ENCODE measurements at regions not wholly inside any gene's neighbourhood (a gene's known extent, or its start where the extent isn't known, plus 50 kb on each side); places are given as distances from the start of the nearest gene placed in this dataset.

DNA sequence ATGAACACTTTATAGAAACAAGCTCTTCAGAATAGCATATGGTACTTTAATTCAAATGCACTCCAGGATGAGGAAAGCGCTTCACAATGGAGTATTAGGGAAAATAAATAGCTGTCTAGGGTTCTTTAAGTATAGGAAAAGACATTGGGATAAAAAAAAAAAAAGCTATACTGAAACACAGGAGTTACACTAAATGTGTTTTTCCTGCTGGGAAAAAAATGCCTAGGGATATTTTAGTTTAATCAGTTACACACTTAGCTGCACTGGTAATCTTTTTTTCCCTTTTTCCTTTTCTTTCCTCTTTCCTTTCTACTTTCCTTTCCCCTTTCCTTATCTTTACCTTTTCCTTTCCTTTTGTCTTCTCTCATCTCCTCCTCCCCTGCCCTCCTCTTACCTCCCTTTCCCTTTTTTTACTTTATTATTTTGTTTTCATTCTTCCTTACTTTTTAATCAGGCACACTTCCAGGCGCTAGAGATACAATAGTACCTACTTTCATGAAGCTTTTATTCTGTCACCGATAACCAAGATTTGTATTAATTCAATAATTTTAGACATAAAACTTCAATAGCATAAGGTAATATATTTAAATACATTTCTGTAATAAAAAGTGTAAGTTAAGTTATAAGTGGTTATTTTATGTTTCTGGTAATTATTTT, 758.7 kb downstream of the CDH18 start:
- Histone ChIP-seq H3K4me2 (no peak overlapping the region), H3K27ac (no peak overlapping the region), H3K36me3 (replicated peaks; ENCODE audit: insufficient read depth, low read depth) (no peaks in the 10 kb centered on the region), H3K79me2 (no peaks in the 10 kb centered on the region), H3K4me3 (no peak overlapping the region), H2AFZ (no peak overlapping the region), H3K4me1 (ENCODE audit: insufficient read depth) (no peaks in the 10 kb centered on the region), H4K20me1 (ENCODE audit: insufficient read depth, poor library complexity, severe bottlenecking) (no peaks in the 10 kb centered on the region), H3K9me2 (replicated peaks; ENCODE audit: insufficient read depth) (no peaks in the 10 kb centered on the region), H3K9me3 (ENCODE audit: low read depth) (no peaks in the 10 kb centered on the region), H3K27me3 (no peaks in the 10 kb centered on the region)
- 95% methylated on average over 3 of the region's 3 CpGs for WGBS (ENCODE audit: low lambda C conversion rate, missing lambda C conversion rate)
- DNase-seq (ENCODE audit: low spot score) = no peak
- TF ChIP-seq EZH2phosphoT487 (IDR thresholded peaks at IDR 0.05; ENCODE audit: low read depth, severe bottlenecking, unreplicated experiment) (no peak), CTCF (IDR thresholded peaks at IDR 0.05; ENCODE audit: poor library complexity) (no peak), EZH2 (IDR thresholded peaks at IDR 0.05; ENCODE audit: borderline replicate concordance) (no peak)

GRCh38 chr5:19233573-19233972, 754.4 kb downstream of the CDH18 start:
- 98% methylated on average over 2 of the region's 2 CpGs for WGBS (ENCODE audit: low lambda C conversion rate, missing lambda C conversion rate)
- Histone ChIP-seq H3K79me2 (no peaks in the 10 kb centered on the region), H3K27me3 (no peaks in the 10 kb centered on the region), H3K36me3 (replicated peaks; ENCODE audit: insufficient read depth, low read depth) (no peaks in the 10 kb centered on the region), H4K20me1 (ENCODE audit: insufficient read depth, poor library complexity, severe bottlenecking) (no peaks in the 10 kb centered on the region), H2AFZ (no peak overlapping the region), H3K27ac (no peak overlapping the region), H3K9me2 (replicated peaks; ENCODE audit: insufficient read depth) (no peaks in the 10 kb centered on the region), H3K4me2 (no peak overlapping the region), H3K4me3 (no peak overlapping the region), H3K4me1 (ENCODE audit: insufficient read depth) (no peaks in the 10 kb centered on the region), H3K9me3 (ENCODE audit: low read depth) (no peaks in the 10 kb centered on the region)
- no peak for DNase-seq (ENCODE audit: low spot score)
- TF ChIP-seq EZH2phosphoT487 (IDR thresholded peaks at IDR 0.05; ENCODE audit: low read depth, severe bottlenecking, unreplicated experiment) (no peak), CTCF (IDR thresholded peaks at IDR 0.05; ENCODE audit: poor library complexity) (no peak), EZH2 (IDR thresholded peaks at IDR 0.05; ENCODE audit: borderline replicate concordance) (no peak)

GRCh38 chr5:19235101-19235584, 752.9 kb downstream of the CDH18 start:
- Histone ChIP-seq H4K20me1 (ENCODE audit: insufficient read depth, poor library complexity, severe bottlenecking) (no peaks in the 10 kb centered on the region), H3K4me3 (no peak overlapping the region), H3K9me2 (replicated peaks; ENCODE audit: insufficient read depth) (no peaks in the 10 kb centered on the region), H3K36me3 (replicated peaks; ENCODE audit: insufficient read depth, low read depth) (no peaks in the 10 kb centered on the region), H3K79me2 (no peaks in the 10 kb centered on the region), H3K27ac (no peak overlapping the region), H3K9me3 (ENCODE audit: low read depth) (no peaks in the 10 kb centered on the region), H3K4me2 (no peak overlapping the region), H3K27me3 (no peaks in the 10 kb centered on the region), H2AFZ (no peak overlapping the region), H3K4me1 (ENCODE audit: insufficient read depth) (no peaks in the 10 kb centered on the region)
- TF ChIP-seq EZH2 (IDR thresholded peaks at IDR 0.05; ENCODE audit: borderline replicate concordance) = no peak
- no peak for TF ChIP-seq EZH2phosphoT487 (IDR thresholded peaks at IDR 0.05; ENCODE audit: low read depth, severe bottlenecking, unreplicated experiment)
- TF ChIP-seq CTCF (IDR thresholded peaks at IDR 0.05; ENCODE audit: poor library complexity) = no peak
- 83% methylated on average over 5 of the region's 5 CpGs for WGBS (ENCODE audit: low lambda C conversion rate, missing lambda C conversion rate)
- DNase-seq (ENCODE audit: low spot score) = no peak
